Hepatocyte (in vitro differentiated cells): ENCODE measurements at regions not wholly inside any gene's neighbourhood (a gene's known extent, or its start where the extent isn't known, plus 50 kb on each side); places are given as distances from the start of the nearest gene placed in this dataset.

Experiments
- DNase-seq: peaks from one replicate; pipeline ENCODE4 v3.0.0-alpha.2; 2016; ENCODE audit warnings: low spot score
- H2AFZ ChIP-seq: fragments of 200-600 bp; sonication (generic); 2 replicates; pipeline ENCODE4 v1.6.0; 2016; ENCODE audit warnings: antibody characterized with exemption, mild to moderate bottlenecking
- H3K27ac ChIP-seq: fragments of 200-600 bp; sonication (generic); 2 replicates; pipeline ENCODE4 v1.5.1; 2016; ENCODE audit warnings: mild to moderate bottlenecking
- H3K27me3 ChIP-seq: fragments of 200-600 bp; sonication (generic); 2 replicates; pipeline ENCODE4 v1.6.1; 2016
- H3K36me3 ChIP-seq: fragments of 200-600 bp; sonication (generic); replicated peaks from 2 replicates; pipeline ENCODE4 v1.5.1; 2016; ENCODE audit warnings: low read depth; ENCODE audit not compliant: insufficient read depth
- H3K4me1 ChIP-seq: fragments of 200-600 bp; sonication (generic); 2 replicates; pipeline ENCODE4 v1.5.1; 2016; ENCODE audit warnings: mild to moderate bottlenecking, moderate library complexity; ENCODE audit not compliant: insufficient read depth
- H3K4me2 ChIP-seq: fragments of 200-600 bp; sonication (generic); 2 replicates; pipeline ENCODE4 v1.6.0; 2016
- H3K4me3 ChIP-seq: fragments of 200-600 bp; sonication (generic); 2 replicates; pipeline ENCODE4 v1.5.1; 2016; ENCODE audit warnings: mild to moderate bottlenecking
- H3K79me2 ChIP-seq: fragments of 200-600 bp; sonication (generic); 2 replicates; pipeline ENCODE4 v1.6.0; 2017; ENCODE audit warnings: mild to moderate bottlenecking
- H3K9me2 ChIP-seq: fragments of 200-600 bp; sonication (generic); replicated peaks from 2 replicates; pipeline ENCODE4 v1.6.0; 2017; ENCODE audit warnings: mild to moderate bottlenecking; ENCODE audit not compliant: insufficient read depth
- H3K9me3 ChIP-seq: fragments of 200-600 bp; sonication (generic); 2 replicates; pipeline ENCODE4 v1.5.1; 2016; ENCODE audit warnings: low read depth, mild to moderate bottlenecking
- H4K20me1 ChIP-seq: fragments of 200-600 bp; sonication (generic); 2 replicates; pipeline ENCODE4 v1.6.0; 2016; ENCODE audit warnings: mild to moderate bottlenecking; ENCODE audit not compliant: insufficient read depth, poor library complexity, severe bottlenecking
- CTCF ChIP-seq: fragments of 200-600 bp; sonication (generic); IDR thresholded peaks from 2 replicates; pipeline ENCODE4 v1.5.1; 2016; ENCODE audit warnings: antibody characterized with exemption, mild to moderate bottlenecking; ENCODE audit not compliant: poor library complexity
- EZH2 ChIP-seq: fragments of 200-600 bp; sonication (generic); IDR thresholded peaks from 2 replicates; pipeline ENCODE4 v1.6.1; 2016; ENCODE audit warnings: antibody characterized with exemption, mild to moderate bottlenecking, borderline replicate concordance
- EZH2phosphoT487 ChIP-seq: fragments of 200-600 bp; sonication (generic); IDR thresholded peaks from one replicate; pipeline ENCODE4 v1.6.1; 2018; ENCODE audit warnings: antibody characterized with exemption, mild to moderate bottlenecking, low read depth, moderate library complexity; ENCODE audit not compliant: unreplicated experiment, severe bottlenecking
- WGBS: methylation state at CpG from one replicate; pipeline ENCODE4 v1.1.6; 2016; ENCODE audit warnings: low lambda C conversion rate; ENCODE audit errors: missing lambda C conversion rate; 5-methylcytosine and 5-hydroxymethylcytosine counted together

- Histone ChIP-seq H3K27ac (no peak overlapping the region), H3K9me3 (no peaks in the 10 kb centered on the region), H3K4me2 (no peak overlapping the region), H4K20me1 (no peaks in the 10 kb centered on the region), H2AFZ (no peak overlapping the region), H3K4me1 (no peaks in the 10 kb centered on the region), H3K36me3 (no peaks in the 10 kb centered on the region), H3K4me3 (no peak overlapping the region), H3K27me3 (no peaks in the 10 kb centered on the region), H3K9me2 (no peaks in the 10 kb centered on the region), H3K79me2 (no peaks in the 10 kb centered on the region)
- no peak for DNase-seq
- no peak for TF ChIP-seq CTCF
- TF ChIP-seq EZH2 = no peak
- TF ChIP-seq EZH2phosphoT487 = no peak
- WGBS = 0% methylated on average over 1 of the region's 1 CpG
Observed at GRCh38 chr6:18317850-18318249, 53.5 kb upstream of the DEK start.

DNA sequence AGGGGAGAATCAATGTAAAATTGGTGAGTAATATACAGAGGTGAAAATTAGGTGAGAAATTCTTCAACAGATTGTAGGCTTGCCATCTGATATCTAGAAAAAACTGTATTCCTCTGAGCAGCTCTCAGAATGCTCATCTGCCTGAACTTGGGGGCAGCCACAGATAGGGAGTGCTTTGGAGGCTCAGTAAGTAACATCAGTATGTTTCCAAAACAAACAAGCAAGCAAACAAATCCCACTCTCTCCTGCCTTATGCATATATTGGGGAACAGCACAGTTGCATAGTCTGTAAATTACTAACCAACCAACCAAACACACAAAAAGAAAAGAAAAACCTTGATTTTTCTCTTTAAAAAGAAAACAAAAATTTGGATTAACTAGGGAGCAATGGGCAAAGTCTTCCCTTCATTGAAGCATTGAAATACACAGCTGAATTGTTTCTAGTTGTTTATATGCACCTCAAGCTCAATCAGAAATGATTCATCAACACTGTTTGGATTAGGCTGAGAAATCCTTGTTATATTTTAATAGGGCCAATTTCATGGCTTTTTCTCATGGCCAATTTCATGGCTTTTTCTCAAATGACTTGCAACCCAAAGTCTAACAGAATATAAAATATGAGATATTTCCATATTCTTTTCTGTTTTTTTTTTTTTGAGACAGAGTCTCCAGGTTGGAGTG lies 50.1 kb upstream of the DEK start:
- H3K27me3 ChIP-seq = no peaks in the 10 kb centered on the region
- DNase-seq = no peak

More for the DNA sequence above, 50.1 kb upstream of the DEK start:
- TF ChIP-seq EZH2phosphoT487 = no peak
- no peak for TF ChIP-seq EZH2
- no peak for TF ChIP-seq CTCF
- Histone ChIP-seq H3K36me3 (no peaks in the 10 kb centered on the region), H3K79me2 (no peaks in the 10 kb centered on the region), H4K20me1 (no peaks in the 10 kb centered on the region), H3K4me3 (no peak overlapping the region), H2AFZ (no peak overlapping the region), H3K27ac (no peak overlapping the region), H3K9me2 (no peaks in the 10 kb centered on the region), H3K9me3 (no peaks in the 10 kb centered on the region), H3K4me1 (no peaks in the 10 kb centered on the region), H3K4me2 (no peak overlapping the region)
